ENCODE measurements at regions not wholly inside any gene's neighbourhood (a gene's known extent, or its start where the extent isn't known, plus 50 kb on each side); places are given as distances from the start of the nearest gene placed in this dataset.

GRCh38 chr12:89180496-89180895, 171.8 kb downstream of the DUSP6 start:
- Mint-ChIP-seq H3K27me3 (ENCODE audit: low read depth) (no peaks in the 10 kb centered on the region), H3K4me3 (no peak overlapping the region), H3K4me1 (no peaks in the 10 kb centered on the region), H3K9me3 (no peaks in the 10 kb centered on the region), H3K36me3 (ENCODE audit: low read depth) (no peaks in the 10 kb centered on the region), H3K27ac (no peak overlapping the region)
- no peak for TF ChIP-seq CTCF (IDR thresholded peaks at IDR 0.05; ENCODE audit: unreplicated experiment in 3 of 3)

GRCh38 chr12:89179983-89180382, 172.3 kb downstream of the DUSP6 start:
- no peak for TF ChIP-seq CTCF (IDR thresholded peaks at IDR 0.05; ENCODE audit: unreplicated experiment in 3 of 3)
- Mint-ChIP-seq H3K9me3 (no peaks in the 10 kb centered on the region), H3K27ac (no peak overlapping the region), H3K27me3 (ENCODE audit: low read depth) (no peaks in the 10 kb centered on the region), H3K4me1 (no peaks in the 10 kb centered on the region), H3K4me3 (no peak overlapping the region), H3K36me3 (ENCODE audit: low read depth) (no peaks in the 10 kb centered on the region)

- Mint-ChIP-seq H3K9me3 (no peaks in the 10 kb centered on the region), H3K36me3 (ENCODE audit: low read depth) (no peaks in the 10 kb centered on the region), H3K4me3 (no peak overlapping the region), H3K27me3 (ENCODE audit: low read depth) (no peaks in the 10 kb centered on the region), H3K4me1 (no peaks in the 10 kb centered on the region), H3K27ac (no peak overlapping the region)
- TF ChIP-seq CTCF (IDR thresholded peaks at IDR 0.05; ENCODE audit: unreplicated experiment in 3 of 3), result no peak
Measured at GRCh38 chr12:89179245-89179644, 173.1 kb downstream of the DUSP6 start.

DNA sequence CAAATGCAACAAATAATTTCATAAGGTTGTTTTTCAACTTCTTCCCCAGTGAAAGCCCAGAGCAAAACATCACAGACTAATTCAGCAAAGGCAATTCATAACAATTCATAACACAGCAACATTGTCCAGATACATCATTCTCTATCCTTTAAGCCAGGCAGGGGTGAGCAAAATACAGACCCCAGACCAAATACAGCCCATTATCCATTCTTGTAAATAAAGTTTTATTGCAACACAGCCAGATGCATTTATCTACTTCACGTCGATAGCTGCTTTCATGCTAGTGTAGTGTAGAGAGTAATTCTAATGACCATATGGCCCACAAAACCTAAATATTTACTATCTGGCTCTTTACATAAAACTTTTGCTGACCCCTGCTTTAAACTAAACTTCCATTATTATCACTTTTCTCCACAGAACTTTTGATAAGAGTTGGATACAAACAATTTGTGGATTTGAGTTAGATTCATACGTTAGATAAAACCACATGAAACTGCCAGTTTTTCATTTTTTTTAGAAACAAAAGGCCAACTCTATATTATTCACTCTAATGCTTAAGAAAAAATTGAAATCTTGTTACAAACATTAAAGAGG, 174.4 kb downstream of the DUSP6 start:
- no peaks in the 10 kb centered on the region for H3K36me3 Mint-ChIP-seq (ENCODE audit: low read depth)
- H3K27ac Mint-ChIP-seq, result no peak overlapping the region
- H3K27me3 Mint-ChIP-seq (ENCODE audit: low read depth), result no peaks in the 10 kb centered on the region
- H3K4me3 Mint-ChIP-seq, result no peak overlapping the region
- no peaks in the 10 kb centered on the region for H3K4me1 Mint-ChIP-seq
- TF ChIP-seq CTCF (IDR thresholded peaks at IDR 0.05; ENCODE audit: unreplicated experiment in 3 of 3), result no peak
- H3K9me3 Mint-ChIP-seq, result no peaks in the 10 kb centered on the region

DNA sequence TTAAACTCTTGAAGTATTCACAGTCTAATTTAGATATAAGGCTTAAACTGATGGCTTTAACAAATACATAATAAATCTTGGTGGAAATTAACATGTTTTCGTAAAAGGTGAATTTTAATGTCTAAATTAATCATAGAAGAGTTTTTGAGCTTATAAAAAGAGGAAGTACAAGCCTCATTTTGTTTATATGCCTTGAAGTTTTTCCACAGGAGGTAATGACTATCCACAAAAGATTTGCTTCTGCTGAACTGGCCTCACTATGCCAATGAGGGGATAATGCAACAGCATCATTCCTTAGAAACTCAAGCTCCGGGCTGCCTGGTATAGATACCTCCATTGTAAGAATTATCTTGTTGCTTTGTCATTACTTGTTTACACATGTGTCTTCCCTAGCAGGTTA, 175.6 kb downstream of the DUSP6 start:
- Mint-ChIP-seq H3K4me1 (no peaks in the 10 kb centered on the region), H3K27me3 (ENCODE audit: low read depth) (no peaks in the 10 kb centered on the region), H3K4me3 (no peak overlapping the region), H3K36me3 (ENCODE audit: low read depth) (no peaks in the 10 kb centered on the region), H3K9me3 (peaks cover 4% of the 10 kb centered on the region), H3K27ac (no peak overlapping the region)
- no peak for TF ChIP-seq CTCF (IDR thresholded peaks at IDR 0.05; ENCODE audit: unreplicated experiment in 3 of 3)

DNA sequence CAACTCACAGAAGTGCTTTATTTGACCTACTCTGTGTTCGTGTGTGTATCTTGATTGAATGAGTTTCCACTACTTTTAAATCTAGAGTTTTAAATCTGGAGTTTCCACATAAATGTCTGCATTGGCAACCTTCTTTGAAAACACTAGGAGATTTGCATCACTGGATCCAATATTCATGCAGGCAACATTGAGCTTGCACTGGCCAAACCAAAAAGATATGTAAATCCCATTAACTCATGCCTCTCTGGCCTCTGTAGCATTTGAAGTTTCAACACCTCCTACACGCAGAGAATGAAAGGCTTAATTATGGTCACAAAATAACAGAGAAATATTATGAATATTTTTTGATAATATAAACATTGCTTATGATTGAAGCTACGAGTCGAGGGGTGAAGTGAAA, 178.6 kb downstream of the DUSP6 start:
- no peak for TF ChIP-seq CTCF (IDR thresholded peaks at IDR 0.05; ENCODE audit: unreplicated experiment in 3 of 3)
- Mint-ChIP-seq H3K27ac (no peak overlapping the region), H3K36me3 (ENCODE audit: low read depth) (no peaks in the 10 kb centered on the region), H3K4me1 (no peaks in the 10 kb centered on the region), H3K4me3 (no peak overlapping the region), H3K9me3 (peaks cover 8% of the 10 kb centered on the region), H3K27me3 (ENCODE audit: low read depth) (no peaks in the 10 kb centered on the region)
